NK-92 treated with Interleukin-12 subunit alpha and Interleukin-12 subunit beta, amount 100 ng/mL, for 24 hours (cell line): ENCODE measurements at regions not wholly inside any gene's neighbourhood (a gene's known extent, or its start where the extent isn't known, plus 50 kb on each side); places are given as distances from the start of the nearest gene placed in this dataset.

Experiments used
- DNase-seq: peaks from one replicate; lab custom pipeline; 2025; lab: John Stamatoyannopoulos, UW

DNA sequence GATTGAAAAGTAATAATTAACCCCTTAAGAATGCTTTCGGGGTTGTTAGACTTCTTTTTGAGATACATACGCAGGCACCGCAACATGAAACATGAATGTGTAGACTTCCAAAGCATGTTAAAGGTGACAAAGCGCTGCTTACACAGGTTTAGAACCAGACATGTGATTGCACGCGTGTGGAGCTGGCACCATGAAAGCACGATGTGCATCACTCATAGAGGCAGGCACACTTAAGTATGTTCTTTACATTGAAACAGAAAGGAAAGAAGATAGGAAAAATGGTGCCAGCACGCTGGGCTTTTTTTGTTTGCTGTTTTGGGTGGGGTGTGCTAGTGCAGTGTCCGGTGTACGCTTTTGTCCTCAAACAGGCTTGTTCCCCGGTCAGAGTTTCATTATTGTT is 83.6 kb upstream of the PPARA start:
- DNase-seq, result no peak

DNA sequence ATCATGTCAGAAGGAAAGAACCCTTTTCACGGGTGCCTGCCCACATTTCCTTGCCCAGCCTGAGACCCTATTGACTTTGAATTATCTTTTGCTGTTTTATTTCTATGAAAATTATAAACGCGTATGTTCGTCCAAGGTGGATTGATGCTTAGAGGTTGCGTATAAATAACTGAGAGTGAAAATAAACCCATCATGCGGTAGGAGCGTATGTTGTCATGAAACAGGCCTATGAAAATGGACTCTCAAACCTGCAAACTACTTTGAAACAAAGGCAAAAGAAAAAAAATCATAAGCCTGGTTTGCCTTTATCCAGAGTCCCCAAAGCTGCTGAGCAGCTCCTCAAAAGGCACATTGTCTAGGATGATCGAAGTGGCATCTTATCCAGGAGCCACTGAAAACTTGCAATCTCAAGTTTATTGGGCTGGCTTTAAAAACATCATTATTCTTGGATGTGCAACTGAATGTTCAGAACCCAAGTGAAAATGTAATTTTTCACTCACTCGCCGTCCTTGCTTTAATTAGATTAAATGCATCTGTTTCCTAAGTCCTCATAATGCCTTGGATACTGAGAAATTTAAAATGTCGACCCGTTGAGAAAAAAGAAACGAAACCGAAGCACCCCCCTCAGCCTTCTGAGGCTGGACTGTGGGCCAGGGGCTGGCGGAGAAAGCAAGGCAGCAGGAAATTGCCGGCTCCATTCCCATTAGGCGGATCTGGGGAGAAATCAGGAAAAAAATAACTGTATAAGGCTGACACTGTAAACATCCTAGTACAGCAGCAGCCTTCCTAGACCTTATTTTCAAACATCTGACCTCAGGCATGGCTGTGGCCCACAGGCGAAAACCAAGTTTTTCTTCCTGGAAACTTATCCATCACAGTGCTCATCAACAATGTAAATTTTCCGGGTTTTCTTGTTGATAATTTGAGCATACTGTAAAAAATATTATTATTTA is 82.9 kb upstream of the PPARA start:
- no peak for DNase-seq

DNA sequence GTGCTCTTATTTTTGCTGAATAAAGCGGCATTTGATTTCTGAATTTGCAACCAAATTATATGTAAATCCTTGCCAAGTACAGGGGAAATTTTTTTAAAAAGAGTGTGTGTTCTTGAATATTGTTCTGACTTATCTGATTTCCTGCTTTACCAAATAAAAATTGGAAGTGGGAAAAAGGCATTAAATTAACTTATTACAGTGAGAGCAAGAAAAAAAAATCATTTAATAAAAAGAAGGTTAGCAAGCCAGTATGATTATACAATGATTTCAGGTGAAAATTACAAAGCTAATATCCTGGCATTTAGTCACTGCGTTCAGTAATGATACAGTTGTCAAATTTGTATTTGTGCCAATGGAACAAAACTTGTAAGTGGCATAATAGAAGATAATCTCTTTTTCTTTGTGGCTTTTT is 82.1 kb upstream of the PPARA start:
- no peak for DNase-seq

DNA sequence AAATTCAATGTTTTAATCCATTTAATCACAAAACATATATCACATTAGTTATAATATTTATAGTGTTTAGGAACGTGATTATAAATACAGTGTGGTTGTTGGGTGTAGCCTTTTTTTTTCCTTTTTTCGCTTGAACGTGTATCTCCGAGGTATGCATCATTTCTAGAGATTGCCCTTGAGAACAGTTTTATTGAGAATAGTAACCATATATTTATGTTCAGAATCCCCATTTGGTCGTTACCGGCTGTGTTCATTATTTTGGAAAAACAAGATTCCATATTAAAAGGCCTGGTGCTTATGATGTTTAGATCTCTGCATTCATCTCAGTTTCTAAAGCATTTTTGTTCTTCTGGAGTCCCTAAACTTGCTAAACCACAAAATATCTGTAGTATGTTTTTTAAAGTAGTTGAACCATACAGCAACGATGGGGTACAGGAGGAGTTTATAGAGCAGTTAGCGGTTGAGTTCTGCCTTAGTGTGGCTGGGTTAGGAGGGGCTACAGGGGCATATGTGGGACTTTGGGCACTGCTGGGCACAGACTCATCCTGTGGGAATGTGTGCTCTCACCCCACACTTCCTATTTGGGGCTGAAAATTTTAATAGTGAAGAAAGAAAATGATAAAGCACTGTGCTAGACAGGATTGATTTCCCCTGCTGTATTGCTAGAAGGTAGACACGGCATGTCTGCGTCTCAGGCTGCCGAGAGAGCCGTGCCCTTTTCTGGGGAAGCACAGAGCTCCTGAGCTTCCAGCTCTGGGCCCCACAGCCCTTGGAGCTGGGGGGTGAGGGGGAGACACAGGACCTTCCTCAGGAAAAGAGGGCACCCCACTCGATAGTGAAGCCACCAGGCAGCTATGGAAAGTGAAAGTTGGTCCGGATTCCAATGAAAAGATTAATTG is 81.5 kb upstream of the PPARA start:
- no peak for DNase-seq

DNA sequence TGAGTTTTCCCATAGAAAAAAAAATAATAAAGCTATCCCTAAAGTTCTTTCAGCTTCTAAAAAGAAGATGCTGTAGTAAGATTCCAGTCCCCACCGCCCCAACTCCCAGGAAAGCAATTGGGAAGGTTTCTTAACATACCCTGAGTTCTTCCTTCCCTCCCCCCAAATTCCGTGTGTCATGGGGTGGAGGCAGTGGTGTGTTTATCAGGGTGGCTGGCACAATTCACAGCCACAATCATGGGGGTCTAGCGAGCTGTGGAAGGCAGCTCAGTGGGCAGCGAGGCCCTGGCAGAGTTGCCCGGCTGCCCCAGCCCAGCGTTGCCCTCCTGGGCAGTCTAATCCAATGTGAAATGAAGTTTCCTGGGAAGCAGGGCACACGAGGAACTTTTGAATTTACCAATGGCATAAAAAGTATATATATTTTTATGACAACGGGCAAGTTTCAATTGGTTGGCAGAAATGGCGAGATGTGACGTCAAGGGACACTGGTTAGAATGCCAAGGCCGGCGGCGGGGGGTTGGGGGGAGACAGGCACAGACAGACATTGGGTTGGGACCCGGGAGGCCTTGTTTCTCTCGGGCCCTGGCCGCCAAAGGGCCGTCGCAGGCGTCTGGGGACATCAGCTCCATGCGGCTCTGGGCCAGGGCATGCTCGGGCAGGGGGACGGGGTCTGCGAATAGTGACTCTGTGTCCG is 80.7 kb upstream of the PPARA start:
- no peak for DNase-seq

DNA sequence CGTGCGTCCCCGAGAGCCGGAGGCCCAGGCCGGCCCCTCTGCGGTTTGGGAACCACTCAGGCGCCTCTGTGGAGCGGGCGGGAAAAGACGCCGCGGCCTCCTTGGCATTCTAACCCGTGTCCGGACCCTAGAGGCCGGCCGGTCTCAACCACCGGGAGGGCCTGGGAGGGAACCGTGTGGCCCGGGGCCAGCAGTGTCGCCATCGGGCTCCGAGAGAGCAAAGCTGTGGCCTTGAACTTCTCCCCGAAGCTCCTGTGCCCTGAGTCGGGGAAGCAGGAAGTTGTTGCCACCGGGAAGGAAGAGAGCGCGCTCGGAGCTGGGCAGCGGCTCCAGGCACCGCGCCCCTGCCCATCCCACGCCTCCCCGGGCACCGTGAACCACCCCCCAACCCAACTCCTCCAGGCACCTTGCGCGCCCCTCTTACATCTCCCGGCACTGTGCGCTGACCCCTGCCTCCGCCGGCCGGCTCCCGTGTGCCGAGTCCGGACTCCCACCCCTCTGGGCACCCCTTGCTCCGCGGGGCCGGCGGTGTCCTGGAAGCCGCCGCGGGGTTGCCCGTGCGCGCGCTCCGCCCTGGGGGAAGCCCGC is 80.0 kb upstream of the PPARA start:
- no peak for DNase-seq

DNA sequence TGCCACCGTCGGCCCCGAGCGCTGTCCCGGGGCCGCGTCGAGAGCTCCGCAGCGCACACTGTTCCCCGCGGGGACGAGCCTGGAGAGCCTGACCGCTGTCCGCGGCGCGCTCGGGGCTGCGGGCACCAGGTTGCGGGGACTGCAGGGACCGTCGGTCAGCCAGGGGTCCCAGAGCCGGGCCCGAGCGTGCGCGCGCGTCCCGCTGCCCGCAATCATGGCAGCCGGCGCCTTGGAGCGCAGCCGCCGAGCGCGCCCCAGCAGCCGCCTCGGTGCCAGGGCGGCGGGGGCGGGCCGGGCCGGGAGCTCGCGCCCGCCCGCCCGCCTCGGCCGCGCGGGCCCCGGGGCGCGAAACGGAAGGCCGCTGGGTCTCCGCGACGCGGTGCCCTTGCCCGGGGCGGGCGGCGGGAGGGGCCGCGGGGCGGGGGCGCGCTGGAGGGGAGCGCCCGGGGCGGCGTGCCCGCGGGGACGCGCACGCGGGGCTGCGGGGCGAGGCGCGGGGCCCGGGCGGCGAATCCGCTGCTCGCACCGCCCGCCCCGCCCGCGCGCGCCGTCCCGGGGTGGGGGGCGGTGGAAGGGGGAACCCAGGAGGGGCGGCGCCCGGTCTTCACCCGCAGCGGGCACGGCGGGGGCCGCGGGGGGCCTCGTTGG is 79.4 kb upstream of the PPARA start:
- no peak for DNase-seq

DNA sequence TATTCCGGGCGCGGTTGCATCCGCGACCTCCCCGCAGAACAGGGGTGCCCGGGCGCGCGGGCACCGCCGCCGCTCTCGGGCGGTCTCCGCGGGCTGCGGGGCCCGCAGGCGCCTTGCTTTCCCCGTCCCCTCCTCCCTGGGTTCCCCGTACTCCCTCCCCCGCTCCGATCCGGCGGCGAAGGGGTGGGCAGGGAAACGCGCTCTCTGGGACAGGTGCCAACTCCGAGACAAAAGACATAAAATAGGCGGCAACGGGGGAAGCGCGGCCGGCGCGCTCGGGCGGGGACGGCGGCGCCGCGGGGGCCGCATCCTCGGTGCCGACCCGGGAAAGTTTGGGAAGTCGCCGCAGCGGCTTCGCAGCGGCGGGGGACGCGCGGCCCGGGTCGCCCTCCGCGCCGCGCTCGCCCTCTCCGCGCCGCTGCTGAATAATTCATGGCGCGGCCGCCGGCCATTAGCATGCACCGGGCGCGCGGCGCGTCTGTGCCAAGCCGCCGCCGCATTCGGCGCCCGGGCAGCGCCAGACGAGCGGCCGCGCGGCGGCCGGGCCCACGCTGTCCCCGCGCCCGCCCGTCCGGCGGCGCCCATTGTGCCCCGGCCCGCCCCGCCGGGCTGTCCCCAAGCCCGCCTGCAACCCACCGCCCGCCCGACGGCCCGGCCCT is 78.7 kb upstream of the PPARA start:
- DNase-seq, result no peak

DNA sequence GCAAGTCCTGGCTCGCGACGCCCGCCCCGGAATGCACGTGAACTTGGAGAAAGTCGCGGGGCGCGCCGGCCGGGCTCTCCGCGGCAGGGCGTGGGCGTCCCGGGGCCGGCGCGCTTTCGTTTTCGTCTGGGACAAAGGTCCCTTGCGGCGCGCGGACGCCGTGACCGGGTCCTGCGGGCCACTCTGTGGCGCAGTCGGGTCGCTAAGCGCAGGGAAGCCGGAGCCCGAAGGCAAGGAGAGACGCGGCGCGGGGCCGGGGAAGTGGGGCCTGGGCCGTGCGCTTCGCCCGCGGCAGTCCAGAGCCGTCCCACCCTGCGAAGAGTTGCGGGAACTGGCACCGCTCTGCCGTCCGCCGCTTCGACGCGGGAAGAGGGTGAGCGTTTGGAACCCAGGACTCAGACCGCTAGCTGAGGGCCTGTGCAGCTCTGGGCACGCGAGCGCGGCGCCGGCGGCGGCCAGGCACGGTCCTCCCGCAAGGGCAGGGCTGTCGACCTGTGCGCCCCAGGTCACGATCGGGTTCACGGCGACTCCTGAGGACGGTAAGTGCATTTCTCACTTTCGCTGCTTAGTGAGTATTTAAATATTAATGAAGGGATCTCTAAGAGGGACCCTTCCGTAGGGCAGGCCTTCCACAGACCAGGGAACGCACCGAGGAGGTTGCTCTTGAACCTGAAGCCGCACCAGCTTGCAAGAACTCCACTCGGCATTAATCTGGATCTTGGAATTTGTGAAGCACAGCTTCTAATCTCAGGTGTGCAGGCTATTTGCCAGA is 78.0 kb upstream of the PPARA start:
- DNase-seq, result no peak

DNA sequence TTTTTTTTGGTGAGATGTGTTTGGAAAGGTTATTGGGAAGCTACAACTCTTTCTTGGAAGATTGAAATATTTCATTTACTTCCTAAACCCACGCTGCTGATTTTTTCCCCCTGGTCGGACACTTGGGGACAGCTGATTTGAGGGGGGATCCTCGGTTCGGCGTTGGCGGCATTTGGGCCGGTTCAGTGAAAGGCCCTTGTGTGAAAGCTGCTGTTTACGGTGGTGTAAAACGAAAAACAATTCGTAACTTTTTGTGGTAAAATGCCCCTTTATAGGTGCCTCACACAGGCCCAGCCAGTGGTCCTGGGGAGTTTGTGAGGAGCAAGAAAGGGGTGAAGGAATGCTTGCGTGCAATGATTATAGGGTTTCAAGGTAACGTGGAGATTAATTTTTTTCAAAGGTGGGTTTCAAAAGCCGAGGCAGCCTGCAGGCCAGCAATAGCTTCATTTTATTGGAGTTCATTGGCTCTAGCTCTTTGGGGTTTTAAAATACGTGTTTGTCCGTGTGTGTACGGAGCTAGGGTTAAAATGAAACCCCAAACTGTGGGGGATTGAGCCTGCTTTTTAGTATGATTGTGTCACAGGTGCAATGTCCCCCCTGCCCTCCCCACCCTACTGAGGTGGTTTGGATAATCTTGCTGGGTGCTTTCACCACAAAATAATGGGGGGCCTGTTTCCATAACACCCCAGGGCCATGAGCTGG is 77.2 kb upstream of the PPARA start:
- no peak for DNase-seq

DNA sequence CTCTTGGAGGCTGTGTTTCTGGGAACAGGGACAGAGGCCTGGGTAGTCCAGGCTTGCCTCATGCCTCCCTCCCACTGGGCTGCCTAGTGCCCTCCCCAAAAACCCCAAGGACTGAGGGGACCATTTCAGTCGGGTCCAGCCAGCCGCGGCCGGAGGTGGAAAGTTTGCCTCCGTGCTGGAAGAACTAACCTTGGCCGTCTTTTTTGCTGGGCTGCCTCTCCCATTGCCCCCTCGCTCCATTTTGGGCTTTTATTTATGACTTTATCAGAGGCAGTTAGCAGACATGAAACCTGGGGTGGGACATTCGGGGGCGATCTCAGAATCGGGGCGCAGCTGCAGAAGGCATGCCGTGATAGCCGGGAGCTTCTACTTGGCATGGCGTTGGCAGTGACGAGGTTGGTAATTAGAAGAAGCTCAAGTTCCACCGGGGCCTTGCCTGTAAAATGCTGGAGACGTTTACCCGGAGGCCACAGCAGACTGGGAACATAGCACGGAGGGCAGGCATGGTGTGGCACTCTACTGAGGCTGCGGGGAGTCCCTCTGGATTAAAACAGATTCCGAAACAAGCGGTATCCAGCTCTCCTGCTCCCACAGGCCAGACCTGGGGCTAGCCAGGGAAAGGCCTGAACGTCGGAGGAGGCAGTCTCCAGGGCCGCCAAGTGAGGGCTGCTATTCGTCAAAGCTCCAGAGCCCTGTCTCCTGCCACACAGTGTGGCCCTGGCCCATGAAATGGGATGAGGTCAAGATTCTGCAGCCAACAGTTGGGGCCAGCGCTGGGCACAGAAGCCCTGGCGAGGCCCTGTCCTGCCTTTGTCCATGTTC is 76.4 kb upstream of the PPARA start:
- no peak for DNase-seq

DNA sequence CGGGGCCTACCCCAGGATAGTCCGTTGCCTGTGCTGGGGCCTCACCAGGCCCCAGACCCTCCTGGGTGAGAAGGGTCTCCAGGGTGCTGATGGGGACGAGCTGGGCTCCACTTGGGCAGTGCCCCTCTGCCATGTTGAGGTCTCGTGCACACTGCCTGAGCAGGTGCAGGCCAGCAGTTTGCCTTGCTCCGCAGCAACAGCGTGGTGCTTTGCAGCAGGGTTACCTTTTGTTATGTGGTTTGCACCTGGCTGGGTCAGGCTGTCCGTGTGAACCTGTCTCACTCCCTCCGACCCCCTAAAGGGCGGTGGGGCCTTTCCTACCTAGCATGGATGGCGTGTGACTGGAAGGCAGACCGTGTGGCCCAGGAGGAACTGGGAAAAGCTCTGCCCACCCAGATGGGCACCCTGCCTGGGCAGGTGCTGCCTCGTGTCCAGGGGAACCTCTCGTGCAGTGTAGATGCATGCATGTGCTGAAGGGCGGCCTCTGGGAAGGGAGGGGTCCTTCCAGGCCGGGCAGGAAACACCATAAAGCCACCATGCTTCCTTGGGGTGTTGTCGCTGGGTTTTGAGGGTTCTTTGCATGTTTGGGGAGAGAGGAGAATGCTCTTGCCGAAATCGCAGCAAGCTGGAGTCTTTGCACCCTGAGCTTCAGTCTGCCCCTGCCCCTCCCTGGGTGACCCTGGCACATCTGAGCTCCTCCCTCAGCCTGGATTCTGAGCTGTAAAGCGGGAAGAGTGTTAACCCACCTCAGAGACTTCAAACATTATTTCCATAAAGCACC is 75.4 kb upstream of the PPARA start:
- DNase-seq, result no peak

DNA sequence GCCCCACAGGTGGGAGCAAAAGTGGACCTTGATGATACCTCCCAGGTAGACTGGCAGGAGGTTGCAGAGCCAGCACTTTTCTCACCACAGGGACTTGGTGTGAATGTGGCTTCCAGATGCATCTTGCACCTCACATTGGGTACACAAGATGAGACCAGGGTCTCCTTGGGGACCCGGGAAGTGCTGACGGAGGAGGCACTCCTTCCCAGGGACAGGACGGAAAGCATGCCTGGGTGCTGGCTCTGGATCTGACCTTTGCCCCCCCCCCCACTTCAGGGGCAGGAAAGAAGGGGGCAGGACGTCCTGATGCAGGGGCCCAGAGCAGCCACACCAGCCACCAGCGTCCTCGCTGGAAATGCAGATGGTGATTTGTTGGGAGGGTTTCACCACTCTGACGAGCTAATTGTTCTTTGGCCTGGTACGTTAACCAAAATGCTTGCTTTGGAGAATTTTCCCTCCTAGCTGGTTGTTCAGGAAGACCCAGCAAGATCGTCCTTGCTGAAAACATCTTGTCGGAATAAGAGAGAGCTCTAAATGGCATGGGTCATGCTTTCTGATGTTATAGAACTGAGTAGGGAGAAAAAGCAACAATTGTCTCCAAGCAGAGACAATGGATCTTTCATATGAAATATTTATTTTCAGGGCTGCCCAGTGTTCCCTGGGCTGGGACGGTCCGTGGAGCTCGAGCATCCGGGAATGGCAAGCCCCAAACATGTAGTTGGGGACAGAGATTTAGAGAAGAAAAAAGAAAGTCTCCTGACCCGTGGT is 74.4 kb upstream of the PPARA start:
- no peak for DNase-seq

DNA sequence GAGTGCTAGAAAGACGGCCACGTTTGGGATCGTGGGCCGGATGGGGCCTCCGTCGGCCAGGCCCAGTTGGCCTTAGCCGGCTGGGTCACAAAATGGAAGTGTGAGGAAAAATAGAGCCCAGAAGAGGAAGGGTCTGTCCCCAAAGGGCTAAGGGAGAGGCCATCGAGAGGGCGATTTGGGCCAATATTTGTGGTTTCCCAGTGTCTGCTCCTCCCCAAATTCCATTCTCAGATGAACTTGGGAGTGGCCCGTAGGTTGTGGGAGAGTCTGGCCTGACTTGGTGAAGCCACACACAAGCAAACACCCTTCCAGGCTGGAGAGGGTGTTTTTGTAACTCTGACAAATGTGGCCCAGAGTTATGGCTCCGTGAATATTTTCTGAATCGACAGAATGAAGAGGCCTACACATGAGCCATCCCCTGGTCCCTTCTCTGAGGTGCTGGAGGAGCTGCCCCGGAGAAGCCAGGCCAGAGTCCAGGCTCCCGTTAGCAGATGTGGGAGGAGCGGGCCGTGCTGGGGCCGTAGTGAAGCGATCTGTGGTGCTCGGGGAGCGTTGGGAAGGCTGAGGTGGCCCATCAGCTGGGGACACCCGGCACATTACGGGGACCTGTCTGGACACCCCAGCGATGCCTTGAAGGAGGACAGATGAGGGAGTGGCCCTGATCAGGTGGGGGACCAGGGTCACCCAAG is 73.5 kb upstream of the PPARA start:
- no peak for DNase-seq

DNA sequence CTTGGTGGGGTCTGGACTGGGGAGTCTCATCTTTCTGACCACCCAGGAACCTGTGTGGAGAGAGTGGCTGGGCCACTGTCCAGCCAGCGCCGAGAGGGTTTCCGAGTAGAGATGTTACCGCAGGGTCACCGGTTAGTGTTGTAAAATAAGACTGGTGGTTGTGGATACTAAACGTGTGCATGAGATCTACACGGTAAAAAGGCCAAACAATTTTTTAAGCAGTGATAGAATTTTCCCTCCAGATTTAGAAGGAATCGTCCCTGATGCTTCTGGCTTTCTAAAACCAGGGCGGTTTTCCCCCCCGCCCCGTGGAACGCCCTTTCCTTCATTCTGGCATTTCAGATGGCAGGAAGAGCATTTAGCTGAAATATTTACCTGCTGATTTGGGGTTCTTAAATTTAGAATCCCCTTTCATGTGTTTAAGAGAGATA is 72.6 kb upstream of the PPARA start:
- no peak for DNase-seq
